HFFc6 (cell line): ENCODE measurements at regions not wholly inside any gene's neighbourhood (a gene's known extent, or its start where the extent isn't known, plus 50 kb on each side); places are given as distances from the start of the nearest gene placed in this dataset.

Experiments
- DNase-seq: peaks from one replicate; pipeline ENCODE4 v3.0.0-alpha.2; 2018
- H3K27ac Mint-ChIP-seq: 2 replicates; pipeline ENCODE4 v1.8.0; 2020; ENCODE audit warnings: mild to moderate bottlenecking, mixed read lengths
- H3K27me3 Mint-ChIP-seq: 2 replicates; pipeline ENCODE4 v1.8.0; 2021; ENCODE audit warnings: mild to moderate bottlenecking, moderate library complexity, mixed read lengths; ENCODE audit not compliant: insufficient read depth
- H3K36me3 Mint-ChIP-seq: 2 replicates; pipeline ENCODE4 v1.8.0; 2021; ENCODE audit warnings: low read depth, mixed read lengths
- H3K4me1 Mint-ChIP-seq: 2 replicates; pipeline ENCODE4 v1.8.0; 2020; ENCODE audit warnings: low read depth, mixed read lengths
- H3K4me3 Mint-ChIP-seq: 2 replicates; pipeline ENCODE4 v1.8.0; 2020; ENCODE audit warnings: mild to moderate bottlenecking, moderate library complexity, mixed read lengths
- H3K9me3 Mint-ChIP-seq: 2 replicates; pipeline ENCODE4 v1.8.0; 2020; ENCODE audit warnings: mild to moderate bottlenecking, mixed read lengths
- TF ChIP-seq, protein P1 (sequence below): fragments of 200-600 bp; sonication (generic); IDR thresholded peaks from 2 replicates; pipeline ENCODE4 v1.5.0; 2021; ENCODE audit warnings: antibody characterized with exemption, mild to moderate bottlenecking

DNA sequence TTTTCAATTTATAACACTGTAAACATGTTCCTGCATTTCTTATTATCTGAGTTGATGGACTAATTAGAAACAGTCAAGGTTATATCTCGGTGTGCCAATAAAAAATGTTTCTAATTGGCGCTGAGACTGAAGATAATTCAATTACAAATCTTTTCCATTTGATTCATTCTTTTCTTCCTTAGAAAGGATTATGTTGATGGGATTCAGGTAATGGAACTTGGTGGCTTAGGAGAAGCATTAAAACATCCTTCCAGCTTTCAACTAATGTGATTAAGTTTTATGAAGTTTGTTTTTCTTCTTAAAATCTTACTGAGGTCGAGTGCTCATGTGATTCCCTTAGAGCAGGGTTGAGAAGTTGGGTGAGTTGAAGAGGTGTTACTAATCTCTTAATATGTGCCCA is 1015.3 kb downstream of the NR2F1-AS1 start:
- TF ChIP-seq, protein P1, sequence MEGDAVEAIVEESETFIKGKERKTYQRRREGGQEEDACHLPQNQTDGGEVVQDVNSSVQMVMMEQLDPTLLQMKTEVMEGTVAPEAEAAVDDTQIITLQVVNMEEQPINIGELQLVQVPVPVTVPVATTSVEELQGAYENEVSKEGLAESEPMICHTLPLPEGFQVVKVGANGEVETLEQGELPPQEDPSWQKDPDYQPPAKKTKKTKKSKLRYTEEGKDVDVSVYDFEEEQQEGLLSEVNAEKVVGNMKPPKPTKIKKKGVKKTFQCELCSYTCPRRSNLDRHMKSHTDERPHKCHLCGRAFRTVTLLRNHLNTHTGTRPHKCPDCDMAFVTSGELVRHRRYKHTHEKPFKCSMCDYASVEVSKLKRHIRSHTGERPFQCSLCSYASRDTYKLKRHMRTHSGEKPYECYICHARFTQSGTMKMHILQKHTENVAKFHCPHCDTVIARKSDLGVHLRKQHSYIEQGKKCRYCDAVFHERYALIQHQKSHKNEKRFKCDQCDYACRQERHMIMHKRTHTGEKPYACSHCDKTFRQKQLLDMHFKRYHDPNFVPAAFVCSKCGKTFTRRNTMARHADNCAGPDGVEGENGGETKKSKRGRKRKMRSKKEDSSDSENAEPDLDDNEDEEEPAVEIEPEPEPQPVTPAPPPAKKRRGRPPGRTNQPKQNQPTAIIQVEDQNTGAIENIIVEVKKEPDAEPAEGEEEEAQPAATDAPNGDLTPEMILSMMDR: no peak
- Mint-ChIP-seq H3K27ac (no peak overlapping the region), H3K9me3 (no peaks in the 10 kb centered on the region), H3K36me3 (no peaks in the 10 kb centered on the region), H3K4me3 (no peak overlapping the region), H3K27me3 (no peaks in the 10 kb centered on the region), H3K4me1 (peaks cover 23% of the 10 kb centered on the region)
- DNase-seq: no peak

DNA sequence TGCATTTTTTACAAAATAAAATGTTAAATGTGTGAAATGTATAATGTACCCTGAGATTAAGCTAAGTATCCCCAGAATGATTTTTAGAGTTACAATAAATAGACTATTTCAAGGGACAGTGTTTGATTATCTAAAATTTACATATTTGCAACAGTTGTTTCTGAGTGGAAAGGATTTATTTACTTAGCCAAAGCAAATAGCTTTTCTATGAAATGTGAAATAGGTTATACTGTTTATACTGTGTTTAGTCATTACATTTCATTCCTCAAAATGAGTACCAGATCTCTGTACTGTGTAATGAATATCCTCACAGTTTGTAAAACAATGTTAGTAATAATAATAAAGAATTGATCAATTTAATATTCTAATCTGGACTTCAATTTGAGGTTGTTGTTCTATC is 1019.0 kb downstream of the NR2F1-AS1 start:
- Mint-ChIP-seq H3K27me3 (no peaks in the 10 kb centered on the region), H3K9me3 (no peaks in the 10 kb centered on the region), H3K36me3 (no peaks in the 10 kb centered on the region), H3K27ac (peak overlapping the region; percentile 69), H3K4me3 (peak overlapping the region; percentile 41; the same call in 1 of the 2 replicates), H3K4me1 (peaks cover 43% of the 10 kb centered on the region)
- TF ChIP-seq, protein P1: no peak
- DNase-seq: no peak

DNA sequence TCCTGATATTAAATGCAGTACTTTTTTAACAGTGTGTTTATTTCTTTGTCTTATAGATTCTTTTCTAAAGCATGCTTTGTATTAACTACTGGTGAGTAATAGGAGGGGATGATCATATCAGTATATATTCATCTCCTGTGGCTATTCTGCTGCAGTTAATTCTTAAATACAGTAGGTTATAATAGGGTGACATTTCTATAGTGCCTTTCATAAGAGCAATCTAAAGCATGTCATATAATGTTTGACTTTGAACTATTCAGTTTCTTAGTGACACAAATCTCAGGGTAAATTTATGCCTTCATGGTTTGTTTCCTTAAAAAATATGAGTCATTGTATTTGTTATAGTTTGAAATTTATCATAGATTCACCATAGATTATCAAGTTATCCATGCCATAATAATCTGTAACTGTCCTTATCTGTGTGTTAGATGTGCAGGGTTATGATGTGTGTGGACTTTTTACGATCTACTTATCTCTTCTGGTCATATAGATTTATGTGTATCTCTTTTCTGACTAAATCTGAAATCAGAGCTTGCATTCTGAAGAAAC is 1019.5 kb downstream of the NR2F1-AS1 start:
- Mint-ChIP-seq H3K9me3 (no peaks in the 10 kb centered on the region), H3K27me3 (no peaks in the 10 kb centered on the region), H3K4me3 (peak overlapping the region; percentile 41; the same call in 1 of the 2 replicates), H3K4me1 (peaks cover 43% of the 10 kb centered on the region), H3K27ac (peak overlapping the region; percentile 69), H3K36me3 (peaks cover 5% of the 10 kb centered on the region; the same call in 1 of the 2 replicates)
- DNase-seq: no peak
- TF ChIP-seq, protein P1: no peak

DNA sequence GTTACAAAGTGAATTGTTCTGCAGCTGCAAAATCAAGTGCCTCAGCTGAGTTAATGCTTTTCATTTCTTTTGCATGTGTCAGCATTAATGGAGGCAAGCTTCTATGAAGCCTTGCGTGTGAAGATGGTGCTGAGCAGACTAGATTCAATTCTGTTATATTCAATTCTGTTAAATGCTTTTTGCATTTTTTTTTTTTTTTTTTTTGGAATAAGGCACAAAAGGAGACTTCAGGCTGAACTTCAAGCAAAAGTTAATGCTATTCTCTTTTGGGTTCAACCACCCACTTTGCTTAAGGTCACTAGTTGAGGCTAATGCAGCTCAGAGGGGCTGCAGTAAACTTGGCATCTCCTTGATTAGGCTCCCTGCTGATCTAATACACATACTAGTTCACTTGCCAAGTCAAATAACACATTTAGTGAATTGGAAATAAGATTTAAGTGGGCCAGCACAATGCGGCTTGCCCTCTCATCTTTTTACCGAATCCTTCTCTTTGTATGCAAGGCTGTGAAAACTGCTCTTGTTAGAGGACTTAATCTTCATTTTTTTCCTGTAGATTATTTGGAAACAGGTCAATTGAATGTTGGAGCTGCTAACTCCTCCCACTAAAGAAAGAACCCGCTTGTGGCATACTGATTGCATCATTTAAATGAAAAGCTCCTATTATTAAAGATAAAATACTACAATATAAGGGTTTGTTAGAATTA is 1020.2 kb downstream of the NR2F1-AS1 start:
- Mint-ChIP-seq H3K4me1 (peaks cover 43% of the 10 kb centered on the region), H3K9me3 (no peaks in the 10 kb centered on the region), H3K27me3 (no peaks in the 10 kb centered on the region), H3K27ac (peak overlapping the region; percentile 76; the same call in 1 of the 2 replicates), H3K36me3 (peaks cover 7% of the 10 kb centered on the region; the same call in 1 of the 2 replicates), H3K4me3 (peak overlapping the region; percentile 9; the same call in 1 of the 2 replicates)
- DNase-seq: peak; percentile 52
- TF ChIP-seq, protein P1: no peak

DNA sequence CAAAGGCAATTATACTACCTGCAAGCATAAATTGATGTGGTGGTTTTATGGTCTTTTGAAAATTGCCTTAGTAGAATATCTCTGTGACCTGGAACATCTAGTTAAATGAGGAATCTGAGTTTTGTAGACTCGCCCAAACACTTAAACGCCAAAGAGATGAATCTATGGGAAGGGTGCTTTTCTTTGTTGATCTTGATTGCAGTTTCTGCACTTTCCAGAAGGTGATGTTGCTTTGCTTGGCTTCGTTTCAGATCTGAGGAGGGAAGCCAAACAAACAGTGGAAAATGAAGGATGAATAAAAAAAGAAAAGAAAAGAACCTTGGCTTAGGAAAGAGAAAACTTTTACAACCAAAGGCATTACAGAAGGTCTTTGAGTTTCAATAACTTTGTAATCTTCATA is 1021.2 kb downstream of the NR2F1-AS1 start:
- H3K27ac Mint-ChIP-seq: peak overlapping the region; percentile 68
- H3K36me3 Mint-ChIP-seq: peaks cover 7% of the 10 kb centered on the region; the same call in 1 of the 2 replicates
- no peaks in the 10 kb centered on the region for H3K27me3 Mint-ChIP-seq
- TF ChIP-seq, protein P1: peak; percentile 30
- peaks cover 45% of the 10 kb centered on the region for H3K4me1 Mint-ChIP-seq
- no peaks in the 10 kb centered on the region for H3K9me3 Mint-ChIP-seq
- DNase-seq: peak; percentile 19
- peak overlapping the region; percentile 64 for H3K4me3 Mint-ChIP-seq
